NCI-H748 (cell line): ENCODE measurements at regions not wholly inside any gene's neighbourhood (a gene's known extent, or its start where the extent isn't known, plus 50 kb on each side); places are given as distances from the start of the nearest gene placed in this dataset.
A peak's percentile ranks its signal among the peaks of the same experiment; 100 is the strongest.
"Not testable (repeated sequence)": the region's sequence is repeated elsewhere in the genome, so short reads cannot be mapped to it uniquely, and the experiment has no call there.

Experiments
- DNase-seq: peaks from one replicate; lab custom pipeline; 2025; ENCODE audit not compliant: unreplicated experiment; lab: John Stamatoyannopoulos, UW

GRCh38 chr1:85520826-85521820 is 56.2 kb upstream of the DDAH1 start:
- DNase-seq = not testable (repeated sequence)

- not testable (repeated sequence) for DNase-seq
Measured at GRCh38 chr1:85522458-85522857, 57.5 kb upstream of the DDAH1 start.

GRCh38 chr1:85523061-85523460 is 57.5 kb upstream of the CCN1 start:
- not testable (repeated sequence) for DNase-seq

GRCh38 chr1:85524281-85524886 is 56.2 kb upstream of the CCN1 start:
- DNase-seq = not testable (repeated sequence)

GRCh38 chr1:85525591-85525991 is 55.0 kb upstream of the CCN1 start:
- DNase-seq = not testable (repeated sequence)

GRCh38 chr1:85526216-85526615 is 54.3 kb upstream of the CCN1 start:
- not testable (repeated sequence) for DNase-seq

- DNase-seq = peak; percentile 11
Measured at GRCh38 chr1:85527145-85527544, 53.4 kb upstream of the CCN1 start.
